ENCODE measurements at regions not wholly inside any gene's neighbourhood (a gene's known extent, or its start where the extent isn't known, plus 50 kb on each side); places are given as distances from the start of the nearest gene placed in this dataset.

DNA sequence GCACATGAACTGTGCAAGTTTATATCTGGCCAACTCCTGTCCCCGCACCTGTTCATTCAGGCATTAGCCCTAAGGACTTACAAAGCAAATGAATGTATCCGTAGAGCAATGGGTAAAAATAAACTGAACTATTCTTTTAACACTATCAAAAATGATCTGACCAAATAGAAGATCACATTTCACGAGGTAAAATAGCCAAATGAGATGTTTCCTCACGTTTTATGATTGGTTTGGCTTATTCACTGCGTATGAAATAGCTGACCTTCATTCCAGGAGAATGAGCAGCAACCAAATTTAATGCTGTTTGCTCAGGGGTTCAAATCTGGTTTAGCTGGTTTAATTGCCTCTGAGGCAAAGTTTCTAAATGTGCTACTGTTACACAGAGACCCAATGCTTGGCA is 216.0 kb upstream of the EEA1 start:
- DNase-seq (no peak), ATAC-seq (no peak)
- Mint-ChIP-seq H3K27ac (no peak overlapping the region), H3K27me3 (ENCODE audit: low read depth) (peaks cover 12% of the 10 kb centered on the region), H3K4me3 (no peak overlapping the region), H3K36me3 (ENCODE audit: low read depth) (no peaks in the 10 kb centered on the region), H3K9me3 (ENCODE audit: insufficient read depth) (no peaks in the 10 kb centered on the region), H3K4me1 (ENCODE audit: low read depth) (no peaks in the 10 kb centered on the region)
- ChIA-PET CTCF (interaction anchor here (0.6 to 1.3 kb wide), 2 partner anchors 12 to 47 kb away, joined by 3 read pairs; no protein-coding TSS in a partner anchor), POLR2A (no interaction called here)

- ATAC-seq, result no peak
- Mint-ChIP-seq H3K4me3 (no peak overlapping the region), H3K9me3 (ENCODE audit: insufficient read depth) (no peaks in the 10 kb centered on the region), H3K4me1 (ENCODE audit: low read depth) (no peaks in the 10 kb centered on the region), H3K27ac (no peak overlapping the region), H3K27me3 (ENCODE audit: low read depth) (peaks cover 12% of the 10 kb centered on the region), H3K36me3 (ENCODE audit: low read depth) (no peaks in the 10 kb centered on the region)
- DNase-seq, result no peak
- ChIA-PET CTCF (no interaction called here), POLR2A (no interaction called here)
These were observed 217.3 kb upstream of the EEA1 start for GRCh38 chr12:93146263-93146939.

DNA sequence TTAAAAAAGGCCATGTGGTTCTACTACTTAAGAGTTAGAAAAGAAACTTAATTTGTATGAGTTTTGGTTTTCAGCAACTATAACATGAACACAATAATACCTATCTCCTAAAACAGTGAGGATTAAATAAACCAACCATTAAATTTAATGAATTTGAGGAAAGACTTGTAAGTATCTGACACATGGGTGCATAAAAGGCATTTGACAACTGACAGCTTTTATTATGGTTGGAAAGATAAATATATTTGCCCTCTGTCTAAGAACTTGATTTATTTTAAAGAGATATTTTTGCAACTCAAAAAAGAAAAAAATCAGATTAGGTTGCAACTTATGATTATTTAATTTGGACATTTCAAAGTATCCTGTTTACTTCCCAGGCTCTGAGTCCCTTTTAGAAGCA is 217.9 kb upstream of the EEA1 start:
- ChIA-PET POLR2A (no interaction called here), CTCF (no interaction called here)
- Mint-ChIP-seq H3K27ac (no peak overlapping the region), H3K27me3 (ENCODE audit: low read depth) (peaks cover 10% of the 10 kb centered on the region), H3K4me3 (no peak overlapping the region), H3K36me3 (ENCODE audit: low read depth) (no peaks in the 10 kb centered on the region), H3K4me1 (ENCODE audit: low read depth) (no peaks in the 10 kb centered on the region), H3K9me3 (ENCODE audit: insufficient read depth) (no peaks in the 10 kb centered on the region)
- DNase-seq (no peak), ATAC-seq (no peak)

GRCh38 chr12:93148412-93148811 is 219.3 kb upstream of the EEA1 start:
- DNase-seq (no peak), ATAC-seq (no peak)
- Mint-ChIP-seq H3K27ac (no peak overlapping the region), H3K27me3 (ENCODE audit: low read depth) (peaks cover 5% of the 10 kb centered on the region), H3K4me1 (ENCODE audit: low read depth) (no peaks in the 10 kb centered on the region), H3K9me3 (ENCODE audit: insufficient read depth) (no peaks in the 10 kb centered on the region), H3K36me3 (ENCODE audit: low read depth) (no peaks in the 10 kb centered on the region), H3K4me3 (no peak overlapping the region)
- ChIA-PET POLR2A (interaction anchor here (0.6 kb wide), 1 partner anchor 267 kb away, joined by 3 read pairs; no protein-coding TSS in a partner anchor), CTCF (interaction anchor here (0.8 kb wide), 1 partner anchor 248 kb away, joined by 3 read pairs; no protein-coding TSS in a partner anchor)

DNA sequence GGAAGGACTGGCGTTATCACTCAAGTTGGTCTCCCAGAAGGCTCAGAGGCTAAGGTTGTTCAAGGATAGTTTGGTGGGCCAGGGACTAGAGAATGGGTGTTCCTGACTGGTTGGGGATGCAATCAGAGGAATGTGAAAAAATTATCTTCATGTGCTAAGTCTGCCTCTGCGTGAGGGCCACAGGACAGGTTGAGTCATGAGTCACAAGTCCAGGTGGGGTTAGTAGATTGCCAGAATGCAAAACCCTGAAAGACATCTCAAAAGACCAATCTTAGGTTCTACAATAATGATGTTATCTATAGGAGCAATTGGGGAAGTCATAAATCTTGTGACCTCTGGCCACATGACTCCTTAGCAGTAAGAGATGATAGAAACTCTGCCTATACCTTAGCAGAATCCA is 220.1 kb upstream of the EEA1 start:
- Mint-ChIP-seq H3K9me3 (ENCODE audit: insufficient read depth) (no peaks in the 10 kb centered on the region), H3K4me3 (no peak overlapping the region), H3K4me1 (ENCODE audit: low read depth) (no peaks in the 10 kb centered on the region), H3K36me3 (ENCODE audit: low read depth) (no peaks in the 10 kb centered on the region), H3K27ac (no peak overlapping the region), H3K27me3 (ENCODE audit: low read depth) (peaks cover 4% of the 10 kb centered on the region)
- DNase-seq, result no peak
- no peak for ATAC-seq
- ChIA-PET CTCF (interaction anchor here (0.8 kb wide), 1 partner anchor 247 kb away, joined by 3 read pairs; no protein-coding TSS in a partner anchor), POLR2A (no interaction called here)

DNA sequence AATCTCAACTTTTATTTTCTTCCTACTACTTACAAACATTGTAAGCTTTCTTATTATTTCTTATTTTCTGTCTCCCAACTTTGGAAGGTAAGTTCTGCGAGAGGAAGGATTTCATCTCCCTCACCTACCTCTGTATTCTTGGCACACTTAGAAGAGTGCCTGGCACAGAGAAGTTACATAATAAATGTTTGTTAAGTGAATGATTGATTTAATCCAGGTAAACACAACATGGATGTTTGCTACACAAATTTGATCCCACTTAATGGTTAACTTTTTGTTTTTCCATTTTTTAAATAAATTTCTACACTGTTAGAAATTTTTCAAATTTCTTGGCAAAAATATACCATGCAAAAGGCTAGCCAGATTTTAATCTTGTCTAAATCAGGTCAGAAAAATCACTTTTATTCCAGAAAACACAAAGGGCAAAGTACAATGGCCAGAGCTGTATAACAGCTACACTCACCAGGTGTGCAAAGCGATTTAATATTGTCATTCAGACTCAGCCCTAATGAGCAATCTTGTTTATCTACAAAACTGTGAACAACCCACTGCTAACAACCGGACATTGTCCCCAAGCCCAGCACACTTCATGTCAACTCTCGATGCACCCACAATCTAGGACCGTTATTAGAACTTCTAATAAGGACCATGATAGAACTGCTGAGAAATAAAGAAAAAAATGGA is 222.1 kb upstream of the EEA1 start:
- Mint-ChIP-seq H3K9me3 (ENCODE audit: insufficient read depth) (no peaks in the 10 kb centered on the region), H3K36me3 (ENCODE audit: low read depth) (no peaks in the 10 kb centered on the region), H3K27ac (no peak overlapping the region), H3K4me3 (no peak overlapping the region), H3K27me3 (ENCODE audit: low read depth) (peaks cover 2% of the 10 kb centered on the region), H3K4me1 (ENCODE audit: low read depth) (no peaks in the 10 kb centered on the region)
- no peak for DNase-seq
- ChIA-PET POLR2A (no interaction called here), CTCF (no interaction called here)
- ATAC-seq, result no peak

DNA sequence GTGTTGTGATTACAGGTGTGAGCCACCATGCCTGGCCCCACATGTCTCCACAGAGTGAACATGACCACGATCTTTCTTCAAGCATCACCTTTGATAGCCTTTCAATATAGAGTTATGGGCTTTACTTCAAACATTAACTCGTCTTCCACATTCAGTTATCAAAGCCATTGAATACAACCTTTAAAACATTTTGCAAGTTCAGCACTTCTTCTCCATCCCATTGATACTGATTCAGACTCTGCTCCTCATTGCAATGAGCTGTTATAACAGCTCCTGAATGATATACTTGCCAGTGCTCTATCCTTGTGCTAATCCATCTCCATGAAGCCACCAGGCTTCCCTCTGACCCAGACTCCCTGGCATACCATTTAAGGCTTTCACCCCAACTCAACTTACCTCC is 223.5 kb upstream of the EEA1 start:
- CTCF ChIA-PET, result no interaction called here
- H3K9me3 Mint-ChIP-seq (ENCODE audit: insufficient read depth), result no peaks in the 10 kb centered on the region
- ATAC-seq (no peak), DNase-seq (no peak)
- no peaks in the 10 kb centered on the region for H3K36me3 Mint-ChIP-seq (ENCODE audit: low read depth)
- no peaks in the 10 kb centered on the region for H3K4me1 Mint-ChIP-seq (ENCODE audit: low read depth)
- POLR2A ChIA-PET, result no interaction called here
- peaks cover 2% of the 10 kb centered on the region for H3K27me3 Mint-ChIP-seq (ENCODE audit: low read depth)
- H3K4me3 Mint-ChIP-seq, result no peak overlapping the region
- no peak overlapping the region for H3K27ac Mint-ChIP-seq

DNA sequence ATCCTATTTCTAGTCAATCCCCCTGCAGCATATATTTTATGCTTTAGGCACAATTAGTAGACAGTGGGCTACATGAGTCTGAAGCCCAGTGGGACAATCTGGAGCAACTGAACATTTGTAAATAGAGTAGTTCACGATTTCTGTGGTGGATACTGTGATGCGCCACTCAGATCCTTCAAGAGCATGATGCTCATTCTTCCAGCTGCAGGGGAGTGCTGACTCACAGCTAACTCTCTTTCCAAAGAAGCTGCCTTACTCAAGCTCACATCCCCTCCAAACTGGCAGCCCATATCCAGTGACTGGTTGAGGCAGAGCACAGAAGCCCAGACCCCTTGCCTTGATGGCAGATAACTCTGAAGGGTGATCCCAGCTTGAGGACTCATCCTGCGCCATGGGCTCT is 224.2 kb upstream of the EEA1 start:
- no peaks in the 10 kb centered on the region for H3K4me1 Mint-ChIP-seq (ENCODE audit: low read depth)
- H3K9me3 Mint-ChIP-seq (ENCODE audit: insufficient read depth), result no peaks in the 10 kb centered on the region
- CTCF ChIA-PET, result no interaction called here
- DNase-seq (no peak), ATAC-seq (no peak)
- no peak overlapping the region for H3K4me3 Mint-ChIP-seq
- no peaks in the 10 kb centered on the region for H3K36me3 Mint-ChIP-seq (ENCODE audit: low read depth)
- H3K27ac Mint-ChIP-seq, result no peak overlapping the region
- peaks cover 2% of the 10 kb centered on the region for H3K27me3 Mint-ChIP-seq (ENCODE audit: low read depth)
- POLR2A ChIA-PET, result no interaction called here

GRCh38 chr12:93154096-93154728 is 223.5 kb upstream of the NUDT4 start:
- DNase-seq, result no peak
- no peaks in the 10 kb centered on the region for H3K36me3 Mint-ChIP-seq (ENCODE audit: low read depth)
- no peaks in the 10 kb centered on the region for H3K4me1 Mint-ChIP-seq (ENCODE audit: low read depth)
- ATAC-seq, result no peak
- H3K27me3 Mint-ChIP-seq (ENCODE audit: low read depth), result peaks cover 2% of the 10 kb centered on the region
- no peak overlapping the region for H3K27ac Mint-ChIP-seq
- H3K9me3 Mint-ChIP-seq (ENCODE audit: insufficient read depth), result no peaks in the 10 kb centered on the region
- H3K4me3 Mint-ChIP-seq, result no peak overlapping the region
- ChIA-PET POLR2A (no interaction called here), CTCF (no interaction called here)

DNA sequence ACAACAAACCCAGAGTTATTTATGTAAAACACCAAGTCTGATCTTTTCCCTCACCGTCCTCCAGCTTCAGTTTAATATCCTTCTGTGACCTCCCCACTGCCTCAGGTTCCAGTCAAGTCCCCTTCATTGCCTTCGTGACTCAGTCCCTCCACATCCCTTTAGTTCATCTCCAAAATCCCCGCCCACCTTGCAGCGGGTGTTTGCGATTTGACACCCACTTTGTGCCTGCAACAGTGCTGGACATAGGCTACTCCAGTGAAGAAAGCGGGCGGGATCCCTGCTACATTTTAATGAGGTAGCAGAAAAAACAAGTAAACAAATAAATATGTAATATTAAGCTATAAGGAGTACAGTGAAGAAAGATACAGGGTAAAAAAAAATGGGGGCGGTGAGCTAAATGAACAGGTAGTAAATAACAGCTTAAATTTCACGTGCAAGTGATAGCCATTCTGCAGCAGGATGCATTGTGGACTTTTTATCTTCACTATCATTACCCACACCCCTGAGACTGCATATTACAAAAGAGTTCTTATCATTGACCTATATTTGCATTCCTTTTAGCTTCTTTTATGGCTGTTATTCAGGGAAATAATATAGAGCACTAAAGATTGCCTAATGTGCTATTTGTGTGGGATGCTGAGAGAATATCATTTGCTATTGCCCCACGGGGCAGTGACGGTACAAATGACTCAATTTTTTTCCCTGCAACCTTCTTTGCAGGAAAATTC is 222.8 kb upstream of the NUDT4 start:
- Mint-ChIP-seq H3K27me3 (ENCODE audit: low read depth) (peaks cover 2% of the 10 kb centered on the region), H3K4me1 (ENCODE audit: low read depth) (no peaks in the 10 kb centered on the region), H3K27ac (no peak overlapping the region), H3K9me3 (ENCODE audit: insufficient read depth) (no peaks in the 10 kb centered on the region), H3K36me3 (ENCODE audit: low read depth) (no peaks in the 10 kb centered on the region), H3K4me3 (no peak overlapping the region)
- POLR2A ChIA-PET, result no interaction called here
- ATAC-seq (no peak), DNase-seq (no peak)
- CTCF ChIA-PET, result interaction anchor here (1.3 kb wide), 1 partner anchor 59 kb away, joined by 3 read pairs; no protein-coding TSS in a partner anchor

DNA sequence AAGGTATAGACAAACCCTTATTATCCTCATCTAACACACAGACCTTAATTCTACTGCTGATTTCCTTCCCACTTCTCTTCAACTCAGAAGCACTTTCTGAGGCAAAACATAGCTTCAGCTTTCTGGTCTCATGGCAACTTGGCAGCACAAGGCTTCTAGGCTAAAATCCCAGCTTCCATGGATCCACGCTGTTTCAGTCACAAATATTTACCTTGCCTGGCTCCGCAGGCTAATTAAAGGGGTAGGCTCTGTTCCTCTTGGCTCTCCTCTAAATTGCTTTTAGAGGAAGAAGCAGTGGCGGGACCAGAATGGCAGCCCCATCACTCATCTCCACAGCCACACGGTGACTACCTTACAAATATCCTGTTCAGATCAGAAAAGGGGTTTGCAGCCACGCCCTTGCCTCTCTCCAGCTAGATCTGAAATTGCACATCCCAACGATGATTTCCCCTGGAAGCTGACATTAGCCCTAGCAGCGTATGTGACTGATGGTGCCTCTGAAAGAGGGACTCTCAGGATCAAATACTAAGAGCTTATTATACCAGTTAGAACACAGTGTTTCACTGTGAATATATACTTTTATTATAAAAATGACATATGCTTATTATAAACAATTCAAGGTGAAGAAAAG is 221.5 kb upstream of the NUDT4 start:
- ChIA-PET POLR2A (no interaction called here), CTCF (interaction anchor here (0.6 to 1.3 kb wide), 2 partner anchors 11 to 60 kb away, joined by 3 read pairs; no protein-coding TSS in a partner anchor)
- no peak overlapping the region for H3K4me3 Mint-ChIP-seq
- H3K27ac Mint-ChIP-seq, result no peak overlapping the region
- no peaks in the 10 kb centered on the region for H3K4me1 Mint-ChIP-seq (ENCODE audit: low read depth)
- H3K27me3 Mint-ChIP-seq (ENCODE audit: low read depth), result peaks cover 7% of the 10 kb centered on the region
- no peaks in the 10 kb centered on the region for H3K9me3 Mint-ChIP-seq (ENCODE audit: insufficient read depth)
- H3K36me3 Mint-ChIP-seq (ENCODE audit: low read depth), result no peaks in the 10 kb centered on the region
- DNase-seq, result no peak
- ATAC-seq, result no peak
